AG08396 (cell line): ENCODE measurements at regions not wholly inside any gene's neighbourhood (a gene's known extent, or its start where the extent isn't known, plus 50 kb on each side); places are given as distances from the start of the nearest gene placed in this dataset.
"Not testable (repeated sequence)": the region's sequence is repeated elsewhere in the genome, so short reads cannot be mapped to it uniquely, and the experiment has no call there.

Experiments used
- DNase-seq: peaks from one replicate; pipeline ENCODE4 v3.0.0; 2012; ENCODE audit warnings: low spot score, mixed read lengths

- DNase-seq: not testable (repeated sequence)
Observed at GRCh38 chr5:126011526-126011925, 411.7 kb upstream of the GRAMD2B start.

DNA sequence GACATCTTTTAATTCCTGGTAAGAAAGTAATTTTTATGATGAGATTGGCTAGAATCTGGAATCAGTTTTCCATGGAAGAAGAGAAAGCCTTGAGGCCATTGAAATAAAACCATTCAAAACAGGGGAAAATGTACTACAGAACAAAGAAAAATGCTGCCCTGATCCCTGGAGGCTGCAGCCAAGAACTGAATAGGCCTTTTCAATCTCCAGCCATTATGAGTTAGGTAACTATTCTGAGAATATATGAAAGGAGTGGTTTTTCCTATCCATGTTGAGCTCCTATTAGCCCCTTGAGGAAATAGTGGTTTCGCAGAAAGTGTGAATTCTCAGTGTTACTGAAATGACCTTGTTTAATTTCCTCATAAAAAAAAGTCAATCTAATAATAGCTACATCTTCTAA, 408.5 kb upstream of the GRAMD2B start:
- DNase-seq: no peak

DNA sequence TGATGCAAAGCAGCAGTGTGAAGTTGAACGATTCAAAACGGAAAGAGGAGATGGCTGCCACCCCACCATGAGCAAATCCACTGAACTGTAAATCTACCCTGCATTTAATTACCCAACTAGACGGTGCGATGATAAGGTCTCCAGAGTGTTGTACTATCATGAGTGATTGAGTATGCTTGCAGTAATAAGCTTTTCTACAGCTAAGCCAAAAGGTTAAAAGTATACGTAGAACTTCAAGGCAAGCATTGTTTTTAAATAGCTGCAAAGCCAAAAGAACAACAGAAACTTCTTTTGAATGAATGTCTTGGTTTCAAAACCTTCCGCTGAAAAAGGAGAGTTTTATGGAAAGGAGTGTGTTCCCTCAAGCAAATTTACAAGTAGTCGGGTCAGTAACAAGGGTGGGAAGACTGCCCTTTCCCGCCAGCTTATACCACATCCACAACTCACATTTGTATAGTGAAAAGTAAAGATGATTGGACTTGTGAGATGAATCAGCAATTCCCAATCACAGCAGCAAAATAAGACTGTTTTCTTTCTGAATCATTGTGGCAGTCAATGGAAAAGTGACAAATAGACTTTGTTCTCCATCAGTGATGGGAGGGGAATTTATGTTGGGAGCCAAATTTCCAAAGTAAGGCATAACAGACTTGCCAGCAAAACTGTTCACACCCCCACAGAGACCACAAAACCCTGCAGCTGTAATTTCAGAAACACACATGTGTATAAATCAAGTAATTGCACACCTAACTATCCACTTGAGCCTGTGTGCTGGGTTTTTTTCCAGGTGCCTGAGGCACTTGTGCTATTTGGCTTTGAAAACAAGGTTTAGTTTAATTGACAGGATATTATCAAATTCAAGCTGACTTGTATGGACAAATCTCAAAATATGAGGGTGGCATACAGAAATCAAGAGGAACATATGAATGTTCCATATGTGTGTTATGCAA, 407.7 kb upstream of the GRAMD2B start:
- DNase-seq: no peak

DNA sequence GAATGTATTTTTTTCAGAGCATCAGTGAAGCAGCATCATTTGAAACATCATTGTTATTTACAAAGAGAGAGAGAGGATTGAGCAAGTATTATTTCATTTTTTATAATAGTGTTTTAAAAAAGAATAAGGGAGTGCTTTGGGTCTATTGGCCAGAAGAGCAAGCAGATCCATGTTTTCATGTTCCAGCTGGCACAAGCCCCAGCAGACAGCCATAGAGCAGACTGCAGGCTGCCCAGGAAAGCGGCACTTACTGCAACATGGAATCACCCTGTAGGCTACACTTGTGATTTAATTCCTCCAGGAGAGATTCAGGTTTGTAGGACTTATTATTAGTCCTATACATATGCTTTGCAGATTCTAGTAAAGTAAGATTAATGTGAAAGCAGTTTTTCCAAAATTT, 407.0 kb upstream of the GRAMD2B start:
- DNase-seq: no peak

DNA sequence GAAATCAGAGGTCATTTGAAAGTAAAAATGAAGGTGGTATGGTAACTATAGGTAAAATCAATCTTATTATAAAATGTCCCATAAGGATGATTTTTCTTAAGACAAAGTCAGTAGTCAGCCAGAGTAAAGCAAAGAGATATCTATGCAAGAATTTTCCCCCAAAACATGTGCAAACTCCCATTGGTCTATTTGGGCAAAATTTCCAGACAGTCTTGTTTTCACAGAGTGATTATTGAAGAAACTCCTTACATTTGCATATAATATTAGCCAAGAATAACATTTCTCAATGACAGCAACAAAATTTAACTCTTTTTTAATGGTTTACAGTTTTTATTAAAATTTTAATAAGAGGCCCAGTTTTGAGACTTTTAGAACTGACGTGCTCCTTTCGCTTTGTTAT, 406.1 kb upstream of the GRAMD2B start:
- no peak for DNase-seq

GRCh38 chr5:126020770-126021169, 402.4 kb upstream of the GRAMD2B start:
- DNase-seq: no peak

GRCh38 chr5:126023994-126024441, 399.2 kb upstream of the GRAMD2B start:
- DNase-seq: no peak

DNA sequence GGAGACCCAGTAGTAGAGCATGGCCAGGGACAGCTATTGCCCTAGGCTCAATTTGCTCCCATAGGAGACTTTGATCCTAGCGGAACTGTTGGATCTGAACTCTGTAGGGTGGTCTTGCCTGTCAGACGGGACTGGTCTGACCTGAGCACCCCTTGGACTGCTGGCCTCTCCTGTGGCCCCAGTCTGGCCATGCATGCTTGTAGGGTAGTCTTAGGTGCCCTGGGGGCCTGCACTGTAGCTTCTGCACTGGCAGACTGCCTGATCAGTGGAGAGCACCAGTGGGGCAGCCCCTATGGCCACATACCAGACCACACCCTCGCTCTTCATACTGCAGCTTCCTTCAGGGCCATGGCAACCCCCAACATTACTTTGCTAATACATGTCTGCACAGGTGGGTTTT, 396.1 kb upstream of the GRAMD2B start:
- DNase-seq: no peak

DNA sequence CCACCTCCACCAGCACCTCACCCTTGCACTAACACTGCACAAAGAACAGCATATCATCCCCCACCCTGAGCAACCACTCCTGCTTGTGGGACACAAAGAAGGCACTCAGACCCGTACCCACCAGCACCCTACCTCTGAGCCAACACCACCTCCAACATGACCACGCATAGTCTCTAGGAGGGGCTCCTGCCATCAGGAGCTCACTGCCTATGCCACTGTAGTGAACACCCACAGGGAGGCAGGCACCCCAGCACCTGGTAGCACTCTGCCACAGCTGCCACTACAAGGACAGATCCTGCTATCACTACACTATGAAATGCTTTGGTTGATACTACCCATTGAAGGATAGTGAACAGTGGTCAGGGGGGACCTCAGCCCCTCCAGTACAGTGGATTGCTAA, 395.6 kb upstream of the GRAMD2B start:
- DNase-seq: no peak

GRCh38 chr5:126028336-126028735, 394.9 kb upstream of the GRAMD2B start:
- no peak for DNase-seq

GRCh38 chr5:126029282-126029681, 393.9 kb upstream of the GRAMD2B start:
- not testable (repeated sequence) for DNase-seq

GRCh38 chr5:126030698-126031097, 392.5 kb upstream of the GRAMD2B start:
- DNase-seq: no peak

- peak; percentile 20 for DNase-seq
Observed at GRCh38 chr5:126031989-126032716, 391.1 kb upstream of the GRAMD2B start.

- DNase-seq: no peak
Observed at GRCh38 chr5:126043688-126044087, 379.5 kb upstream of the GRAMD2B start.

- peak; percentile 6 for DNase-seq
Observed at GRCh38 chr5:126044111-126044668, 379.0 kb upstream of the GRAMD2B start.

DNA sequence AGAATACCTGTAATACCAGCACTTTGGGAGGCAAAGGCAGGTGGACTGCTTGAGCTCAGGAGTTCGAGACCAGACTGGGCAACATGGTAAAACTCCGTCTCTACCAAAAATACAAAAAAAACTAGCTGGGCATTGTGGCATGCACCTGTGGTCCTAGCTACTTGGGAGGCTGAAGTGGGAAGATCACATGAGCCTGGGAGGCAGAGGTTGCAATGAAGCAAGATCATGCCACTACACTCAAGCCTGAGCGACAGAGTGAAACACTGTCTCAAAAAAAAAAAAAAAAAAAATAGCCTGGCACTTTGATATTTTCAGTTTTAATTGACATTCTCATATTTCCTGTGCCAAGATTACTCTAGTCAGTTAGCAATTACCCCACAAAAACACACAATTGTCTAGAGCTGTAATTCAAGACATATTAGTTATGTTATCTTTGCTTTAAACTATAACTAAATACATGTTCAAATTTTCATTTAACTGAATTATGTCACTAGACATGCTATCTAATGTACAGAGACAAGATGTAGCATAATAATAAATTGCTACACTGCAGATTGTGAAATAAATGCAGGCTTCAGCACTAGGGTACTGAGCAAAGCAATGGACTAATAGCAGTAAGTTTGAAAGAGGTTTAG, 378.2 kb upstream of the GRAMD2B start:
- no peak for DNase-seq

- DNase-seq: no peak
Observed at GRCh38 chr5:126046318-126046717, 376.9 kb upstream of the GRAMD2B start.

GRCh38 chr5:126046846-126047571, 376.2 kb upstream of the GRAMD2B start:
- DNase-seq: no peak

DNA sequence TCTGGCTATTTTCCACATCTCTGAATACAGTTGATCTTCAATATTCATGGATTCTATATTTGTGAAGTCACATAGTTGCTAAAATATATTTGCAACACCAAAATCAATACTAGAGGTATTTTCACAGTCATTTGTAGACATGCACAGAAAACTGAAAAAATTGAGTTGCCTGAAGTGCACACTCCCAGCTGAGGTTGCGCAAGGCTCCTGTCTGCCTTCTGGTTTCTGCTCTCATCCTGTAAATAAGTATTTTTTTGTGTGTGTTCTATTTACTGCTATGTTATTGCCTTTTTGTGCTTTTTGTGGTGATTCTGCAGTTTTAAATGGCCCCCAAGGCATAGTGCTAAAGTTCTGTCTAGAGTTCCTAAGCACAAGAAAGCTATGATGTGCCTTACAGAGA, 371.1 kb upstream of the GRAMD2B start:
- no peak for DNase-seq

DNA sequence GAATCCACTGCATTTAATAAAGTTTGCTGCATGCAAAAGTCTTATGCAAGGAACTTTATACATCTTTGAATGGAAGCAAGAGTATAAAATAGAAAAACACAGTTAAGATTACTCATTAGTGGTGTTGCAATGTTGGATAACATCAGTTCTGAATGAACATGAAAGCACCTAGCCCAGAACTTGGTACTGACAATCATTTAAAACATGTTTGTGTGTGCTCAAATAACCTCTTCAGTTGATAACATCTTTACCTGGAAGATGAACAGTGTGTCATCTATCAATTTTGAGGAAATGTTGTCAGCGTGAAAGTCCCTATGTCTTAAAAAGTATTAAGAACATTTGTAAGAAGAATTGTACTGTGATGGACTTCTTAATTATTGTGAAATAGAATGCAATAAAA, 370.4 kb upstream of the GRAMD2B start:
- DNase-seq: no peak

DNA sequence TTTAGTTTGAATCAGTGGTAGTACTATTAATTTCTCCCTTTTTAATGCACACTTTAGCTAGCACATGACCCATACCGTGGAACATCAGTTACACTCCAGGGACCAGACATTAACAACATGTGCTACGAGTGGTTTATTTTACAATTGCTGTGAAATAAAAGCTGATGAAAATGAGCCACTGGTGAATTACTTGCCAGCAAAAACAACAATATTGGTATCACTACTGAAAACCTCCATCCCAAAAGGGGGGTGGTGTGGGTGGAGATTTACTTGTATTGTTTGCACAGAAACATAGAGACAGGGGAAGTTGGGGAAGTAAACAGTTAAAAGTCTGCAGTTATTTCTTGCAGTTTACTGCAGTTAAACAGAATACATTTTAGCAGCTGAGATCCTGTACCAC, 369.6 kb upstream of the GRAMD2B start:
- no peak for DNase-seq
